ENCODE measurements at regions not wholly inside any gene's neighbourhood (a gene's known extent, or its start where the extent isn't known, plus 50 kb on each side); places are given as distances from the start of the nearest gene placed in this dataset.
"Not testable (repeated sequence)": the region's sequence is repeated elsewhere in the genome, so short reads cannot be mapped to it uniquely, and the experiment has no call there.

GRCh38 chr4:3380336-3380735 lies 61.4 kb upstream of the HGFAC start:
- intact Hi-C loops (cut with micrococcal nuclease): not testable (repeated sequence)

- intact Hi-C loops (cut with micrococcal nuclease): not testable (repeated sequence)
These were observed 60.6 kb upstream of the HGFAC start for GRCh38 chr4:3381208-3381607.

DNA sequence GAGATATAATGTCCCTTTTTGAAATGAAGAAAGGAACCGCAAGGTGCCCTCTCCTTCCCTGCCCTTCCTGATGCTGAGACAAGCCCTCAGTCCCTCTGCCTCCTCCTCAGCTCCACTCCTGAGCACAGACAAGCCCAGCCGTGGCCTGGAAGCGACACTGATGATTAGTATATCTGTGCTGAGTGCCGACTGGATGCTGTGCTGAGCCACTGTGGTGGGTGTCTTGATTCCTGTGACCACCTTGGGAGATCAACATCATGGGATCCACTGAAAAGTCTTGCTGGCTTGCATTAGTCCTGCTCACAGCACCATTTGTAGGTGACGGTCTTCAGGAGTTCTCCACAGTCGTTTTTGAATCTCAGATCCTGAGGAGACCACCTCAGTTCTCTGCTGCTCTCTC lies 59.5 kb upstream of the HGFAC start:
- intact Hi-C loops (cut with micrococcal nuclease): no loop called here

GRCh38 chr4:3384391-3384770 lies 57.4 kb upstream of the HGFAC start:
- intact Hi-C loops (cut with micrococcal nuclease): no loop called here

GRCh38 chr4:3384771-3385710 lies 56.7 kb upstream of the HGFAC start:
- intact Hi-C loops (cut with micrococcal nuclease): no loop called here

- intact Hi-C loops (cut with micrococcal nuclease): no loop called here
These were observed 55.9 kb upstream of the HGFAC start for GRCh38 chr4:3385711-3386420.

- intact Hi-C loops (cut with micrococcal nuclease): no loop called here
These were observed 55.2 kb upstream of the HGFAC start for GRCh38 chr4:3386526-3386925.

DNA sequence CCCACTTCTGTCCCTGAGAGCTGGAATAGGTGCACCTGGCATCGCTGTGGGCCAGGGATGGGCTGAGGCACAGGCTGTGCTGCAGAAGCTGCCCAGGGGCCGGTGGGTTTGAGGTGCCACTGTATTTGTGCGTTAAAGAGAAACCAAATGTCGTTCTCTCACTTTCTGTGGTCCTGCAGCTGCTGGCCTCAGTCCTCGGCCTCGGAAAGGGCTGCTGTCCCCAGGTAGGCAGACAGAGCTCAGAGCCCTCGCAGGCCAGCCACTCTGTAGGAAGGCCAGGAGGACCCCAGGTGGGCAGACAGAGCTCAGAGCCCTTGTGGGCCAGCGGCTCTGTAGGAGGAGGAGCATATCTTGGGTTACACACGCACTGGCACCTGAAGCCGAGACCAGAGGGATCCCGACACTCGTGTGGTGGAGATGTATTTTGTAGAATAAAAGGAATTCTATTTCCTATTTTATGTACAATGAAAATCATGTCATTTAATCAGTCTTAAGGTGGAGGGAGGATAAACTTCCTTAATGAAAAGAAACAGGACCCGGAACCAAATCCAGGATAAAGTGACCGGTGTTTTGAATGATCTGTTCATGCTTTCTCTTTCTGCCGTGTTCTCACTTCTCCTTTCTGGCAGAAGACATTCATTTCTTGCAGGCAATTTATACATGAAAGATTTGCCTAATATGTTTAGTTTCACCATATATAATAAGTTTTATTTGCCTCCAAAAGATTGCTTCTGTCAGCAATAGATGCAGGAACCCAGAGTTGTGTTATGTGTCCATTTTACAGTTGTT lies 54.4 kb upstream of the HGFAC start:
- intact Hi-C loops (cut with micrococcal nuclease): no loop called here

GRCh38 chr4:3387943-3388361 lies 53.8 kb upstream of the HGFAC start:
- intact Hi-C loops (cut with micrococcal nuclease): no loop called here

DNA sequence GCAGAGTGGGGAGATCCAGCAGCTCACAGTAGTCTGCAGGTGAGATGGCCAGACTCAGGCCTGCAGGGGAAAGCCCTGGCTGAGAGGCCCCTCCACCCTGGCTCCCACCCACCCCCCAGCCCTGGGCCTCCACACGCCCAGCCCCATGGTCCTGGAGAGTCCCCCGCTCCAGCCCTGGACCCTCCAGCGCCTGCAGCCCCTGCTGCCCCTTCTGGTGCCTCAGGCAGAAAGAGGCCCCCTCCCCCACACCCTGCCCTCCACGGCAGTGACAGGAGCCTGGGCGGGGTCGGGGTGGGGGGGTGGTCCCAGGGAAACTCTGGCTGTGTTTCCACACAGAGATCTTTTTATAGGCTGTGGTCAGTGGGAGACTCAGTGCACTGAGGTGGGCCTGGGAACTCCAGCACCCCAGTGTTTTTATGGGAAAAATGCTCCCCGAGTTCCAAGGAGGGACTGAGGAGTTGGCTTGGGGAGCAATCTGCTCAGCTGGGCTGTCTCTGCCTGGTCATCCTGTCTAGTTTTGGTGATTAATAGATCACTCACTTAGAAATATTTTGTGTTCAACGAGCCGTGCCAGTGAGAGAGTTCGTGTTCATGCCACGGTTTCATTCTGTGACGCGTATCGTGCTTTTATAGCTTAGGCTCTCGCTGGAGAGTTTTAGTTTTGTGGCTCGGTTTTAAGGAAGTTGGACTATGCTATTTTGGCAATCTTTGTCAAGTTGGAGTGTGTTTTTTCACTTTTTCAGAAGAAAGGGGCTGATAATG lies 53.1 kb upstream of the HGFAC start:
- intact Hi-C loops (cut with micrococcal nuclease): no loop called here

GRCh38 chr4:3389233-3390215 lies 52.2 kb upstream of the HGFAC start:
- intact Hi-C loops (cut with micrococcal nuclease): no loop called here

DNA sequence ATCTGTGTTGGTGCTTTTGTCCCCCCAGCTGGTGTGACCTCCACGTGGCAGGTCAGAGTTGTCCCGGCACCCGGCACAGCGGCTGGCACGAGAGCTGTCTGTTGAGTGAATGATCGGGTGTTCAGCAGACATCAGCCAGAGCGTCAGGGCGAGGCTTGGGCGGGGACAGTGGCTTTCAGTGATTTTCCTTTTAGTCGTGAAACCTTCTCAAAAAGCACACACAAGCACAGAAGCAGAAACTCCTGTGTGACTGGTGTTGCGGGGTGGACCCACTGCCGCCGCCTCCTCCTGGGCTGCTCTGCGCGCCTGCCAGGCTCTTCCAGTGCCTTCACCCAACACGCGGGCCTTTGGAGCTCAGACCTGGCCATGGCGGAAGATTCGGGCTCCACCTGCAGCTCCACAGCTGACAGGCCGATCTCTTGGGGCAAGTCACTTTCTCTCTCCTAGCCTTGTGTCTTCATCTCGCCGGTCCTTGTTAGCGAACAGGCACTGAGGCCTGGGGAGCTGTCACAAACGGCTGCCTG lies 51.4 kb upstream of the HGFAC start:
- intact Hi-C loops (cut with micrococcal nuclease): no loop called here

DNA sequence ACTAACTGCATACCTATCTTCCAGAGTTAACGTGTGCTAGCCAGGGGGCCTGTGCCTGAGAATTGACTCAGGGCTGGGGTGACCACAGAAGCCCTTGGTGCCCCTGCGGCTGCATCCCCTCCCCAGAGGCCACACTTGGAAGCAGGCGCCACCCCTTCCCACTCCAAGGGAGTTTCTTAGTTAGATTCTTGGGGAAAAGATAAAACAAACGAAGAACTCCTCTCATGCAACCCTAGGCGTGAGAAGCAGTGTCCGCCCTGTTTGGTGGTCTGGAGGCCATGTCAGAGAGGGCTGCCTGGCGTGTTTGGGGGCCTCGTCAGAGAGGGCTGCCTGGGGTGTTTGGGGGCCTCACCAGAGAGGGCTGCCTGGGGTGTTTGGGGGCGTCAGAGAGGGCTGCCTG lies 50.3 kb upstream of the HGFAC start:
- intact Hi-C loops (cut with micrococcal nuclease): no loop called here
